Lower lobe of right lung (tissue), 2 donors: ENCODE measurements at regions not wholly inside any gene's neighbourhood (a gene's known extent, or its start where the extent isn't known, plus 50 kb on each side); places are given as distances from the start of the nearest gene placed in this dataset.

Experiments
- ATAC-seq, 2 donors: fragments of 200-7000 bp; cut with Tn5 transposase; one replicate each; pipeline ENCODE4 v1.9.1; 2020 to 2022; ENCODE audit warnings: mild to moderate bottlenecking in 2 of 2, moderate library complexity in 2 of 2
- DNase-seq: peaks from one replicate; pipeline ENCODE4 v3.0.0-alpha.2; 2020
- H3K27ac ChIP-seq: fragments of 200-600 bp; one replicate; pipeline ENCODE4 v1.8.0; 2022
- H3K27me3 ChIP-seq: fragments of 200-600 bp; one replicate; pipeline ENCODE4 v1.8.0; 2022; ENCODE audit warnings: low read depth
- H3K36me3 ChIP-seq: fragments of 200-600 bp; one replicate; pipeline ENCODE4 v1.8.0; 2022; ENCODE audit warnings: mild to moderate bottlenecking
- H3K4me1 ChIP-seq: fragments of 200-600 bp; one replicate; pipeline ENCODE4 v1.8.0; 2022
- H3K4me3 ChIP-seq: fragments of 200-600 bp; one replicate; pipeline ENCODE4 v1.8.0; 2022; ENCODE audit warnings: mild to moderate bottlenecking
- H3K9me3 ChIP-seq: fragments of 200-600 bp; one replicate; pipeline ENCODE4 v1.8.0; 2022
- intact Hi-C: fragments of 100-400 bp; cut with DNase I; formaldehyde crosslinking; loops from one replicate; pipeline ENCODE4 v1.11.0; 2022
- TF ChIP-seq, protein P1 (sequence below): fragments of 200-600 bp; IDR thresholded peaks from one replicate; pipeline ENCODE4 v1.8.0; 2022; ENCODE audit warnings: antibody characterized with exemption, mild to moderate bottlenecking
- donor health status: DM: no; HTN: yes; CAD: no; lungs with severe emphysema.

DNA sequence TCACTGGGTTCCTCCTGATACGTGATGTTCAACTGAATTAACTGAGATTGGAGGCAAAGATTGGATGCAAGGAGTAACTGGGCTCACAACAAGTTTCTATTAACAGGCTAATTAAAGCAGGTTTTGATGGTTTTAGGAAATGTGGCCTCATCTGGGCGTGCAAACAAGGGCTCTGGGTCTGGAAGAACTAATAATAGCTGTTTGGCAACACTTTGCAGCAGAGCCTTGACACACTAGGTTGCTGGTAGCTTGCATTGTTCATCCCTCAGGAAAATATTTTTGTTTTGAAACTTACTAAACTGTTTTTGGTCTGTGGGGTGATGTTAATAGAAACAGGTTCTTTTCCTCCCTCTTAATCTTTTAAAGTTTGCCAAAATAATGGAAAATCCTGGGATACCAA, 117.2 kb upstream of the CD93 start:
- Histone ChIP-seq H3K9me3 (no peaks in the 10 kb centered on the region), H3K27me3 (no peaks in the 10 kb centered on the region), H3K27ac (no peak overlapping the region), H3K36me3 (no peaks in the 10 kb centered on the region), H3K4me3 (no peak overlapping the region), H3K4me1 (peaks cover 18% of the 10 kb centered on the region)
- TF ChIP-seq, protein P1, sequence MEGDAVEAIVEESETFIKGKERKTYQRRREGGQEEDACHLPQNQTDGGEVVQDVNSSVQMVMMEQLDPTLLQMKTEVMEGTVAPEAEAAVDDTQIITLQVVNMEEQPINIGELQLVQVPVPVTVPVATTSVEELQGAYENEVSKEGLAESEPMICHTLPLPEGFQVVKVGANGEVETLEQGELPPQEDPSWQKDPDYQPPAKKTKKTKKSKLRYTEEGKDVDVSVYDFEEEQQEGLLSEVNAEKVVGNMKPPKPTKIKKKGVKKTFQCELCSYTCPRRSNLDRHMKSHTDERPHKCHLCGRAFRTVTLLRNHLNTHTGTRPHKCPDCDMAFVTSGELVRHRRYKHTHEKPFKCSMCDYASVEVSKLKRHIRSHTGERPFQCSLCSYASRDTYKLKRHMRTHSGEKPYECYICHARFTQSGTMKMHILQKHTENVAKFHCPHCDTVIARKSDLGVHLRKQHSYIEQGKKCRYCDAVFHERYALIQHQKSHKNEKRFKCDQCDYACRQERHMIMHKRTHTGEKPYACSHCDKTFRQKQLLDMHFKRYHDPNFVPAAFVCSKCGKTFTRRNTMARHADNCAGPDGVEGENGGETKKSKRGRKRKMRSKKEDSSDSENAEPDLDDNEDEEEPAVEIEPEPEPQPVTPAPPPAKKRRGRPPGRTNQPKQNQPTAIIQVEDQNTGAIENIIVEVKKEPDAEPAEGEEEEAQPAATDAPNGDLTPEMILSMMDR = no peak
- intact Hi-C loops = no loop called here
- ATAC-seq = no peak
- DNase-seq = no peak

- Histone ChIP-seq H3K9me3 (no peaks in the 10 kb centered on the region), H3K4me3 (no peak overlapping the region), H3K36me3 (no peaks in the 10 kb centered on the region), H3K27me3 (no peaks in the 10 kb centered on the region), H3K4me1 (peaks cover 18% of the 10 kb centered on the region), H3K27ac (no peak overlapping the region)
- intact Hi-C loops = no loop called here
- TF ChIP-seq, protein P1 = no peak
- ATAC-seq (no peak), DNase-seq (no peak)
Observed at GRCh38 chr20:23201658-23202057, 115.5 kb upstream of the CD93 start.

GRCh38 chr20:23200914-23201313, 114.8 kb upstream of the CD93 start:
- ATAC-seq = peak; percentile 86 to 88
- Histone ChIP-seq H3K4me3 (no peak overlapping the region), H3K4me1 (peaks cover 12% of the 10 kb centered on the region), H3K9me3 (no peaks in the 10 kb centered on the region), H3K27ac (no peak overlapping the region), H3K27me3 (no peaks in the 10 kb centered on the region), H3K36me3 (no peaks in the 10 kb centered on the region)
- TF ChIP-seq, protein P1 = peak; percentile 50
- peak; percentile 69 for DNase-seq
- intact Hi-C loops = no loop called here

- ATAC-seq = peak; percentile 38 to 39
- Histone ChIP-seq H3K9me3 (no peaks in the 10 kb centered on the region), H3K36me3 (no peaks in the 10 kb centered on the region), H3K4me3 (no peak overlapping the region), H3K27ac (no peak overlapping the region), H3K27me3 (no peaks in the 10 kb centered on the region), H3K4me1 (peaks cover 9% of the 10 kb centered on the region)
- no peak for DNase-seq
- TF ChIP-seq, protein P1 = no peak
- intact Hi-C loops = no loop called here
Observed at GRCh38 chr20:23200413-23200812, 114.3 kb upstream of the CD93 start.

GRCh38 chr20:23199356-23199755, 113.2 kb upstream of the CD93 start:
- ATAC-seq = no peak
- peaks cover 5% of the 10 kb centered on the region for H3K4me1 ChIP-seq
- no peak overlapping the region for H3K4me3 ChIP-seq
- H3K27me3 ChIP-seq = no peaks in the 10 kb centered on the region
- H3K36me3 ChIP-seq = no peaks in the 10 kb centered on the region
- TF ChIP-seq, protein P1 = no peak
- DNase-seq = no peak
- H3K27ac ChIP-seq = no peak overlapping the region
- intact Hi-C loops = no loop called here
- no peaks in the 10 kb centered on the region for H3K9me3 ChIP-seq

DNA sequence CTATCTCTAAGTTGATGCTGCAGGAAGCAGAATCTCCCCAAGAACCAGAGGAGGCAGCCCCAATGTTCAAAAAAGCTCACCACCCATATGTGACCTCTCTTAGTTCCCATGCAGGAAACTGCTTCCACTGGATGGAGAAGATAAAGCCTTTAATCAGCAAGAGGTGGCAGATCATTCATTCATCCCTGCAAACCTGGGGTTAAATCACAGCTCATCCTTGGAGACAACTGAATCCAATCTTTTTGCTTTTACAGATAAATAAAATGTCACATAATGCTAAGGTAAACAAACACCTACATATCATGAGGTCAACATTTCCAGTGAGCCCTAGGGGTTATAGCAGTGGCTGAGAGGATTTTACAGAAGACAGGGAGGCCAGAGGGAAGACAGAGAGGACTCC, 112.7 kb upstream of the CD93 start:
- no peaks in the 10 kb centered on the region for H3K9me3 ChIP-seq
- intact Hi-C loops = no loop called here
- H3K27ac ChIP-seq = no peak overlapping the region
- ATAC-seq (no peak), DNase-seq (no peak)
- H3K4me3 ChIP-seq = no peak overlapping the region
- H3K4me1 ChIP-seq = peaks cover 5% of the 10 kb centered on the region
- H3K36me3 ChIP-seq = no peaks in the 10 kb centered on the region
- no peaks in the 10 kb centered on the region for H3K27me3 ChIP-seq
- TF ChIP-seq, protein P1 = no peak
